ENCODE measurements at regions not wholly inside any gene's neighbourhood (a gene's known extent, or its start where the extent isn't known, plus 50 kb on each side); places are given as distances from the start of the nearest gene placed in this dataset.

- H3K27ac Mint-ChIP-seq = no peak overlapping the region
- H3K9me3 Mint-ChIP-seq (ENCODE audit: insufficient read depth) = peaks cover 5% of the 10 kb centered on the region
- H3K4me1 Mint-ChIP-seq = no peaks in the 10 kb centered on the region
- H3K79me2 ChIP-seq (ENCODE audit: control insufficient read depth, insufficient read depth, low read length) = no peaks in the 10 kb centered on the region
- no peaks in the 10 kb centered on the region for H4K20me1 ChIP-seq (ENCODE audit: control insufficient read depth, insufficient read depth, low read length, poor library complexity, severe bottlenecking)
- no peak overlapping the region for H3K27ac ChIP-seq (ENCODE audit: low read length in 2 of 2)
- H3K4me2 ChIP-seq (replicated peaks; ENCODE audit: low read depth, low read length, poor library complexity, severe bottlenecking) = no peak overlapping the region
- DNase-seq = no peak
- no peak for TF ChIP-seq EZH2 (IDR thresholded peaks at IDR 0.05; ENCODE audit: borderline replicate concordance, insufficient read depth, low read depth, low read length, poor library complexity, severe bottlenecking)
- TF ChIP-seq, protein P1, sequence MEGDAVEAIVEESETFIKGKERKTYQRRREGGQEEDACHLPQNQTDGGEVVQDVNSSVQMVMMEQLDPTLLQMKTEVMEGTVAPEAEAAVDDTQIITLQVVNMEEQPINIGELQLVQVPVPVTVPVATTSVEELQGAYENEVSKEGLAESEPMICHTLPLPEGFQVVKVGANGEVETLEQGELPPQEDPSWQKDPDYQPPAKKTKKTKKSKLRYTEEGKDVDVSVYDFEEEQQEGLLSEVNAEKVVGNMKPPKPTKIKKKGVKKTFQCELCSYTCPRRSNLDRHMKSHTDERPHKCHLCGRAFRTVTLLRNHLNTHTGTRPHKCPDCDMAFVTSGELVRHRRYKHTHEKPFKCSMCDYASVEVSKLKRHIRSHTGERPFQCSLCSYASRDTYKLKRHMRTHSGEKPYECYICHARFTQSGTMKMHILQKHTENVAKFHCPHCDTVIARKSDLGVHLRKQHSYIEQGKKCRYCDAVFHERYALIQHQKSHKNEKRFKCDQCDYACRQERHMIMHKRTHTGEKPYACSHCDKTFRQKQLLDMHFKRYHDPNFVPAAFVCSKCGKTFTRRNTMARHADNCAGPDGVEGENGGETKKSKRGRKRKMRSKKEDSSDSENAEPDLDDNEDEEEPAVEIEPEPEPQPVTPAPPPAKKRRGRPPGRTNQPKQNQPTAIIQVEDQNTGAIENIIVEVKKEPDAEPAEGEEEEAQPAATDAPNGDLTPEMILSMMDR (IDR thresholded peaks at IDR 0.05) = no peak
- H3K27me3 ChIP-seq (replicated peaks in 1 of 4; ENCODE audit: control extremely low read depth in 1 of 4, control insufficient read depth in 3 of 4, insufficient read depth in 4 of 4, low read length in 3 of 4) = peaks cover 0 to 3% (median 0%) of the 10 kb centered on the region in 4 experiments
- peaks cover 0 to 9% (median 8%) of the 10 kb centered on the region in 3 donors for H3K9me3 ChIP-seq (ENCODE audit: control extremely low read depth in 1 of 3, control insufficient read depth in 2 of 3, insufficient read depth in 1 of 3, low read length in 2 of 3)
- no peaks in the 10 kb centered on the region for H3K36me3 ChIP-seq (replicated peaks in 1 of 2; ENCODE audit: control extremely low read depth in 1 of 2, control insufficient read depth in 1 of 2, extremely low read depth in 1 of 2, insufficient read depth in 2 of 2, low read length in 1 of 2)
- no peak overlapping the region for H3K9ac ChIP-seq (ENCODE audit: low read length)
- H3K4me3 ChIP-seq (ENCODE audit: control extremely low read depth in 1 of 5, extremely low read depth in 1 of 5, insufficient read depth in 1 of 5, low read depth in 2 of 5, low read length in 4 of 5) = no peak overlapping the region
- 73% methylated on average over 1 of the region's 2 CpGs for WGBS (ENCODE audit: insufficient coverage)
- no peak overlapping the region for H2AFZ ChIP-seq (ENCODE audit: insufficient read depth, low read depth, low read length, poor library complexity, severe bottlenecking)
- no peak for ATAC-seq (ENCODE audit: low read depth)
- ChIA-PET CTCF (no interaction called here), POLR2A (no interaction called here)
- intact Hi-C loops (cut with micrococcal nuclease) = no loop called here
- no peaks in the 10 kb centered on the region for H3K4me1 ChIP-seq (ENCODE audit: control insufficient read depth in 2 of 2, insufficient read depth in 2 of 2, low read length in 2 of 2)
- H3K27me3 Mint-ChIP-seq = no peaks in the 10 kb centered on the region
- no peak overlapping the region for H3K4me3 Mint-ChIP-seq
These were observed 159.3 kb downstream of the MREG start for GRCh38 chr2:215854008-215854407.

- Histone ChIP-seq H2AFZ (ENCODE audit: insufficient read depth, low read depth, low read length, poor library complexity, severe bottlenecking) (no peak overlapping the region), H3K4me1 (ENCODE audit: control insufficient read depth in 2 of 2, insufficient read depth in 2 of 2, low read length in 2 of 2) (peaks cover 0 to 1% of the 10 kb centered on the region in 2 donors), H3K9me3 (ENCODE audit: control extremely low read depth in 1 of 3, control insufficient read depth in 2 of 3, insufficient read depth in 1 of 3, low read length in 2 of 3) (peaks cover 0 to 9% (median 8%) of the 10 kb centered on the region in 3 donors), H3K27me3 (replicated peaks in 1 of 4; ENCODE audit: control extremely low read depth in 1 of 4, control insufficient read depth in 3 of 4, insufficient read depth in 4 of 4, low read length in 3 of 4) (peaks cover 0 to 3% (median 0%) of the 10 kb centered on the region in 4 experiments), H3K36me3 (replicated peaks in 1 of 2; ENCODE audit: control extremely low read depth in 1 of 2, control insufficient read depth in 1 of 2, extremely low read depth in 1 of 2, insufficient read depth in 2 of 2, low read length in 1 of 2) (no peaks in the 10 kb centered on the region), H4K20me1 (ENCODE audit: control insufficient read depth, insufficient read depth, low read length, poor library complexity, severe bottlenecking) (no peaks in the 10 kb centered on the region), H3K79me2 (ENCODE audit: control insufficient read depth, insufficient read depth, low read length) (no peaks in the 10 kb centered on the region), H3K27ac (ENCODE audit: low read length in 2 of 2) (no peak overlapping the region), H3K9ac (ENCODE audit: low read length) (no peak overlapping the region), H3K4me3 (ENCODE audit: control extremely low read depth in 1 of 5, extremely low read depth in 1 of 5, insufficient read depth in 1 of 5, low read depth in 2 of 5, low read length in 4 of 5) (no peak overlapping the region), H3K4me2 (replicated peaks; ENCODE audit: low read depth, low read length, poor library complexity, severe bottlenecking) (no peak overlapping the region)
- Mint-ChIP-seq H3K27ac (no peak overlapping the region), H3K4me3 (no peak overlapping the region), H3K4me1 (peaks cover 5% of the 10 kb centered on the region), H3K9me3 (ENCODE audit: insufficient read depth) (peaks cover 5% of the 10 kb centered on the region), H3K27me3 (no peaks in the 10 kb centered on the region)
- ChIA-PET CTCF (no interaction called here), POLR2A (no interaction called here)
- DNase-seq = no peak
- intact Hi-C loops (cut with micrococcal nuclease) = no loop called here
- TF ChIP-seq, protein P1 (IDR thresholded peaks at IDR 0.05) = no peak
- no peak for ATAC-seq (ENCODE audit: low read depth)
These were observed 161.7 kb downstream of the MREG start for GRCh38 chr2:215851696-215852095.
